Right forelimb (tissue), 1 donor: ENCODE measurements at regions not wholly inside any gene's neighbourhood (a gene's known extent, or its start where the extent isn't known, plus 50 kb on each side); places are given as distances from the start of the nearest gene placed in this dataset.
"Not testable (repeated sequence)": the region's sequence is repeated elsewhere in the genome, so short reads cannot be mapped to it uniquely, and the experiment has no call there.

Experiments used
- DNase-seq: peaks from one replicate; pipeline ENCODE4 v3.0.0-alpha.2; 2018

- no peak for DNase-seq
Measured at GRCh38 chr12:73589220-73589619, 948.4 kb upstream of the ATXN7L3B start.

GRCh38 chr12:73598626-73599025 is 939.0 kb upstream of the ATXN7L3B start:
- no peak for DNase-seq

- DNase-seq = no peak
Measured at GRCh38 chr12:73599268-73599667, 938.4 kb upstream of the ATXN7L3B start.

GRCh38 chr12:73605925-73606324 is 931.7 kb upstream of the ATXN7L3B start:
- not testable (repeated sequence) for DNase-seq

GRCh38 chr12:73612551-73612950 is 925.1 kb upstream of the ATXN7L3B start:
- no peak for DNase-seq

- no peak for DNase-seq
Measured at GRCh38 chr12:73623421-73623820, 914.2 kb upstream of the ATXN7L3B start.

- no peak for DNase-seq
Measured at GRCh38 chr12:73625226-73625625, 912.4 kb upstream of the ATXN7L3B start.

GRCh38 chr12:73629171-73629570 is 908.5 kb upstream of the ATXN7L3B start:
- no peak for DNase-seq

GRCh38 chr12:73629893-73630831 is 907.5 kb upstream of the ATXN7L3B start:
- DNase-seq = no peak

- DNase-seq = no peak
Measured at GRCh38 chr12:73632191-73632590, 905.4 kb upstream of the ATXN7L3B start.

GRCh38 chr12:73632661-73633060 is 905.0 kb upstream of the ATXN7L3B start:
- DNase-seq = no peak

GRCh38 chr12:73639397-73639796 is 898.2 kb upstream of the ATXN7L3B start:
- DNase-seq = not testable (repeated sequence)

- no peak for DNase-seq
Measured at GRCh38 chr12:73656375-73656774, 881.3 kb upstream of the ATXN7L3B start.

- no peak for DNase-seq
Measured at GRCh38 chr12:73659802-73660201, 877.8 kb upstream of the ATXN7L3B start.

- no peak for DNase-seq
Measured at GRCh38 chr12:73665193-73665592, 872.4 kb upstream of the ATXN7L3B start.

GRCh38 chr12:73671550-73671949 is 866.1 kb upstream of the ATXN7L3B start:
- not testable (repeated sequence) for DNase-seq

GRCh38 chr12:73677520-73678291 is 859.9 kb upstream of the ATXN7L3B start:
- no peak for DNase-seq

- DNase-seq = no peak
Measured at GRCh38 chr12:73678335-73678734, 859.3 kb upstream of the ATXN7L3B start.

GRCh38 chr12:73699318-73699717 is 838.3 kb upstream of the ATXN7L3B start:
- DNase-seq = no peak

- no peak for DNase-seq
Measured at GRCh38 chr12:73714655-73715054, 823.0 kb upstream of the ATXN7L3B start.

- not testable (repeated sequence) for DNase-seq
Measured at GRCh38 chr12:73716143-73716542, 821.5 kb upstream of the ATXN7L3B start.

- DNase-seq = no peak
Measured at GRCh38 chr12:73719223-73719622, 818.4 kb upstream of the ATXN7L3B start.

GRCh38 chr12:73726881-73727280 is 810.8 kb upstream of the ATXN7L3B start:
- no peak for DNase-seq

- DNase-seq = no peak
Measured at GRCh38 chr12:73731658-73732057, 806.0 kb upstream of the ATXN7L3B start.
